Loucy (cell line): ENCODE measurements at regions not wholly inside any gene's neighbourhood (a gene's known extent, or its start where the extent isn't known, plus 50 kb on each side); places are given as distances from the start of the nearest gene placed in this dataset.

Source experiments
- CTCF ChIP-seq: fragments of 200-600 bp; sonication (generic); conservative IDR thresholded peaks from 2 replicates; pipeline ENCODE4 v1.5.1; 2014; ENCODE audit warnings: mild to moderate bottlenecking, antibody characterized with exemption, low read length
- EZH2phosphoT487 ChIP-seq: fragments of 200-600 bp; IDR thresholded peaks from 2 replicates; pipeline ENCODE4 v1.6.1; 2018; ENCODE audit warnings: antibody characterized with exemption, mild to moderate bottlenecking, moderate library complexity, borderline replicate concordance

DNA sequence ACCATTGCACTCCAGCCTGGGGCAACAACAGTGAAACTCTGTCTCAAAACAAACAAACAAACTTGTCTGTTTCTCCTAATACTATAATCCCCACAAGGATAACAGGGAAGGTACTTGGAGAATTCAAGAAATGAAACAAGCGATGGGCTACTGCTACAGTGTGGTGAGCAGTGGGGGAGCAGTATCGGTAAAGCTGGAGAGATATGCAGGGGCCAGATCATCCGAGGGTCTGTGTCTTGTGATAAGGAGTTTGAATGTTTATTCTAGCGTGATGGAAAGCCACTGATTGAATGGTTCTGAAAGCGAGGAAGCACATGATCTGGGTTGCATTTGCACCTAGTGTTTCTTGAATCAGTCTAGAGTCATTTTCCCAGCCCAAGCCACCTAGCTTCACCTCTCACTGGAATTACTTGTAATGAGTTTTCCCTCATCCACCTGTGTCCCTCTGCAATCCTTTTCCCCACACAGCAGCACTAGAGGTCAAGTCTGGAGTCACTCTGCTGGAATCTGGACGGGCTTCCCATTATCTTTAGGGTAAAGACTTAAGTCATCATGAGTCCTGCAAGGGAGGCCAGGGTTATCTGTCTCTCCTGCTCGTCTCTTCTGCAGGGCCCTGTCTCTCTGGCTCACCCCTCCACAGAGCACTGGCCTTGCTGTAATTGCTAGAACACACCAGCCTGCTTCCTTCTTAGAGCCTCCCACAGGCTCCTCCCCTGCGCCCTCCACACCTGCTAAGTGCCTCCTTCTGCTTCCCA is 162.3 kb downstream of the KLF5 start:
- TF ChIP-seq EZH2phosphoT487, result no peak
- TF ChIP-seq CTCF, result no peak
